Endothelial cell of umbilical vein (primary cell): ENCODE measurements at regions not wholly inside any gene's neighbourhood (a gene's known extent, or its start where the extent isn't known, plus 50 kb on each side); places are given as distances from the start of the nearest gene placed in this dataset.

Experiments
- BruUV-seq: library from RNA; stranded (reverse); fragments of 400-500 nt; replicated peaks from 2 replicates; lab custom pipeline; 2021; lab: Mats Ljungman, UMichigan
- CTCF ChIA-PET: fragments of 300-600, 350-600 bp; sonication (Branson Sonifier 250); formaldehyde crosslinking; loops from one replicate; lab custom pipeline; 2021; ENCODE audit warnings: antibody characterized with exemption, inconsistent platforms; lab: Charles Lee
- POLR2A ChIA-PET: fragments of 300-600, 350-600 bp; sonication (Branson Sonifier 250); formaldehyde crosslinking; loops from one replicate; lab custom pipeline; 2021; ENCODE audit warnings: antibody characterized with exemption, inconsistent platforms; lab: Charles Lee
- DNase-seq: peaks from one replicate; pipeline ENCODE4 v3.0.0-alpha.2; 2011; ENCODE audit warnings: low read depth, low spot score
- FAIRE-seq: peaks from 2 replicates; lab custom pipeline; 2011; peaks lifted over from hg19 to GRCh38; lab: Jason Lieb, UNC
- H2AFZ ChIP-seq: 2 replicates; pipeline ENCODE4 v1.6.0; 2012; ENCODE audit warnings: low read depth, low read length, control low read depth, inconsistent platforms
- H3K27ac ChIP-seq: 2 replicates; pipeline ENCODE4 v1.5.1; 2011; ENCODE audit warnings: low read depth, mild to moderate bottlenecking, control low read depth, low read length, moderate library complexity; ENCODE audit not compliant: insufficient read depth
- H3K27me3 ChIP-seq, 2 experiments: 2 replicates each; pipeline versions ENCODE4 v1.6.0 to v1.6.1; 2011; ENCODE audit warnings: low read length in 2 of 2, mixed read lengths in 1 of 2; ENCODE audit not compliant: control insufficient read depth in 2 of 2, insufficient read depth in 2 of 2
- H3K36me3 ChIP-seq, 2 experiments: 2 replicates in 1 of 2; 3 replicates in 1 of 2; pipeline ENCODE4 v1.5.1; 2011; ENCODE audit warnings: low read length in 2 of 2, mild to moderate bottlenecking in 1 of 2, moderate library complexity in 1 of 2; ENCODE audit not compliant: control insufficient read depth in 2 of 2, insufficient read depth in 2 of 2; ENCODE audit errors: extremely low read depth in 1 of 2
- H3K4me1 ChIP-seq: 3 replicates; pipeline ENCODE4 v1.5.1; 2011; ENCODE audit warnings: mild to moderate bottlenecking, low read length; ENCODE audit not compliant: control insufficient read depth, insufficient read depth; ENCODE audit errors: extremely low read depth
- H3K4me2 ChIP-seq: 2 replicates; pipeline ENCODE4 v1.6.1; 2011; ENCODE audit warnings: low read length, control low read depth, mixed read lengths; ENCODE audit not compliant: insufficient read depth
- H3K4me3 ChIP-seq, 3 experiments: fragments of 200-600 bp in 1 of 3; sonication (generic), shearing (Covaris generic) in 1 of 3; replicated peaks in 1 of 3; 2 replicates each; pipeline ENCODE4 v1.5.1; 2011 to 2016; ENCODE audit warnings: control low read depth in 3 of 3, low read length in 3 of 3, mild to moderate bottlenecking in 2 of 3, inconsistent platforms in 1 of 3, low read depth in 1 of 3, moderate library complexity in 1 of 3; ENCODE audit not compliant: insufficient read depth in 1 of 3
- H3K79me2 ChIP-seq: 2 replicates; pipeline ENCODE4 v1.6.0; 2012; ENCODE audit warnings: low read length, inconsistent platforms; ENCODE audit not compliant: control insufficient read depth, insufficient read depth
- H3K9ac ChIP-seq: replicated peaks from 2 replicates; pipeline ENCODE3; 2011; ENCODE audit warnings: low read length, control low read depth; ENCODE audit not compliant: insufficient read depth; ENCODE audit errors: extremely low read depth
- H3K9me1 ChIP-seq: replicated peaks from 3 replicates; pipeline ENCODE4 v1.6.0; 2011; ENCODE audit warnings: mild to moderate bottlenecking, low read length; ENCODE audit not compliant: control insufficient read depth, insufficient read depth; ENCODE audit errors: extremely low read depth
- H3K9me3 ChIP-seq: replicated peaks from 2 replicates; pipeline ENCODE4 v1.5.1; 2012; ENCODE audit warnings: low read length, inconsistent platforms; ENCODE audit not compliant: control insufficient read depth, insufficient read depth
- H4K20me1 ChIP-seq: replicated peaks from 2 replicates; pipeline ENCODE3; 2011; ENCODE audit warnings: mild to moderate bottlenecking, low read length; ENCODE audit not compliant: control insufficient read depth, insufficient read depth; ENCODE audit errors: extremely low read depth
- EZH2 ChIP-seq: IDR thresholded peaks from 2 replicates; pipeline ENCODE4 v1.6.1; 2012; ENCODE audit warnings: borderline replicate concordance, low read depth, mild to moderate bottlenecking, moderate library complexity, low read length, inconsistent platforms; ENCODE audit not compliant: severe bottlenecking
- FOS ChIP-seq: IDR thresholded peaks from 2 replicates; pipeline ENCODE4 v1.6.1; 2011; ENCODE audit warnings: mild to moderate bottlenecking, low read length, moderate library complexity, borderline replicate concordance; ENCODE audit not compliant: insufficient read depth
- GATA2 ChIP-seq: IDR thresholded peaks from 2 replicates; pipeline ENCODE4 v1.7.0; 2011; ENCODE audit warnings: low read depth, mild to moderate bottlenecking, moderate library complexity, mixed read lengths, low read length; ENCODE audit not compliant: insufficient read length, insufficient read depth
- JUN ChIP-seq: IDR thresholded peaks from 2 replicates; pipeline ENCODE4 v1.6.1; 2011; ENCODE audit warnings: borderline replicate concordance, low read depth; ENCODE audit not compliant: insufficient read length, insufficient read depth
- MYC ChIP-seq: IDR thresholded peaks from one replicate; pipeline ENCODE4 v1.6.1; 2011; ENCODE audit warnings: mild to moderate bottlenecking, low read depth, low read length
- POLR2A ChIP-seq: IDR thresholded peaks from 2 replicates; pipeline ENCODE4 v1.6.1; 2012; ENCODE audit warnings: low read depth, mild to moderate bottlenecking, control low read depth, low read length
- POLR2AphosphoS5 ChIP-seq: IDR thresholded peaks from 2 replicates; pipeline ENCODE4 v1.6.1; 2012; ENCODE audit warnings: low read depth, mild to moderate bottlenecking, control low read depth, low read length, moderate library complexity; ENCODE audit not compliant: insufficient read depth
- dilution Hi-C: fragments of 300-500 bp; cut with MboI; formaldehyde crosslinking; loops from one replicate; pipeline ENCODE4 v1.15.0; 2019; ENCODE audit warnings: low sequenced_read_pairs; ENCODE audit not compliant: extremely low pct_ligation_motif_present
- intact Hi-C: fragments of 100-400 bp; cut with micrococcal nuclease; formaldehyde crosslinking; loops from one replicate; pipeline ENCODE4 v1.10.0; 2022
- TF ChIP-seq, protein P1 (sequence below): IDR thresholded peaks from 2 replicates; pipeline ENCODE4 v1.6.1; 2011; ENCODE audit not compliant: insufficient read depth, insufficient read length
- TF ChIP-seq, protein P2 (sequence below), 2 donors: IDR thresholded peaks; 1 replicate in 1 of 2; 2 replicates in 1 of 2; pipeline ENCODE4 v1.5.1; 2011; ENCODE audit warnings: low read length in 2 of 2, mild to moderate bottlenecking in 2 of 2, moderate library complexity in 2 of 2, control low read depth in 1 of 2, inconsistent platforms in 1 of 2, low read depth in 1 of 2; ENCODE audit not compliant: insufficient read depth in 1 of 2; ENCODE audit errors: extremely low read depth in 1 of 2

DNA sequence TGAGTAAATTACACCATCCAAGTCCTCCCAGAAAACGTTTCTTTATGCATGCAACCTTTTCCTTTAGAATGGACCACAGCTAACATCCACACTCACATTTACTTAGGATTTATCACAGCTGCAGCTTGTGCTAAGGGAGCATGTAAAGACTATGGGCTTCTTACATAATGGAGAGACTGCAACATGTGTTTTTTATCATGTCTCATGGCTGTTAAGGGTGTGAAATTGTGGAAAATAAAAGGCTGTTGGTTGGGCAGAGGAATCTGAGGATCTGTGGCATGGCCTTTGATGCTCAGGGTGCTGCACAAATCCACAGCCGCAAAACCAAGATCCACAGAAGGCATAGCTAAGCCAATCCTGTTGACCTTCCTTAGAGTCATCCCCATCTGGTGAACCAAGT is 112.0 kb upstream of the MTNR1B start:
- no peak for TF ChIP-seq EZH2
- TF ChIP-seq MYC, result no peak
- TF ChIP-seq, protein P1, sequence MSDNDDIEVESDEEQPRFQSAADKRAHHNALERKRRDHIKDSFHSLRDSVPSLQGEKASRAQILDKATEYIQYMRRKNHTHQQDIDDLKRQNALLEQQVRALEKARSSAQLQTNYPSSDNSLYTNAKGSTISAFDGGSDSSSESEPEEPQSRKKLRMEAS, result no peak
- no peak for TF ChIP-seq POLR2A
- no peak for TF ChIP-seq GATA2
- no peak for TF ChIP-seq FOS
- TF ChIP-seq POLR2AphosphoS5, result no peak
- TF ChIP-seq, protein P2, sequence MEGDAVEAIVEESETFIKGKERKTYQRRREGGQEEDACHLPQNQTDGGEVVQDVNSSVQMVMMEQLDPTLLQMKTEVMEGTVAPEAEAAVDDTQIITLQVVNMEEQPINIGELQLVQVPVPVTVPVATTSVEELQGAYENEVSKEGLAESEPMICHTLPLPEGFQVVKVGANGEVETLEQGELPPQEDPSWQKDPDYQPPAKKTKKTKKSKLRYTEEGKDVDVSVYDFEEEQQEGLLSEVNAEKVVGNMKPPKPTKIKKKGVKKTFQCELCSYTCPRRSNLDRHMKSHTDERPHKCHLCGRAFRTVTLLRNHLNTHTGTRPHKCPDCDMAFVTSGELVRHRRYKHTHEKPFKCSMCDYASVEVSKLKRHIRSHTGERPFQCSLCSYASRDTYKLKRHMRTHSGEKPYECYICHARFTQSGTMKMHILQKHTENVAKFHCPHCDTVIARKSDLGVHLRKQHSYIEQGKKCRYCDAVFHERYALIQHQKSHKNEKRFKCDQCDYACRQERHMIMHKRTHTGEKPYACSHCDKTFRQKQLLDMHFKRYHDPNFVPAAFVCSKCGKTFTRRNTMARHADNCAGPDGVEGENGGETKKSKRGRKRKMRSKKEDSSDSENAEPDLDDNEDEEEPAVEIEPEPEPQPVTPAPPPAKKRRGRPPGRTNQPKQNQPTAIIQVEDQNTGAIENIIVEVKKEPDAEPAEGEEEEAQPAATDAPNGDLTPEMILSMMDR (IDR thresholded peaks at IDR 0.05; ENCODE audit: extremely low read depth in 1 of 2, insufficient read depth in 1 of 2, low read depth in 1 of 2, low read length in 2 of 2), result no peak
- TF ChIP-seq JUN, result no peak
- DNase-seq (no peak), FAIRE-seq (no peak)
- Histone ChIP-seq H3K9me3 (no peaks in the 10 kb centered on the region), H3K36me3 (no peaks in the 10 kb centered on the region), H4K20me1 (no peaks in the 10 kb centered on the region), H3K27me3 (no peaks in the 10 kb centered on the region), H3K4me1 (no peaks in the 10 kb centered on the region), H3K4me3 (no peak overlapping the region), H3K9me1 (no peaks in the 10 kb centered on the region), H2AFZ (no peak overlapping the region), H3K27ac (no peak overlapping the region), H3K9ac (no peak overlapping the region), H3K4me2 (no peak overlapping the region), H3K79me2 (no peaks in the 10 kb centered on the region)
- no TSS peak for BruUV-seq
- intact Hi-C loops (no loop called here), dilution Hi-C loops (no loop called here)
- POLR2A ChIA-PET, result no interaction called here
- CTCF ChIA-PET, result no interaction called here
